AG10803 (cell line): ENCODE measurements at regions not wholly inside any gene's neighbourhood (a gene's known extent, or its start where the extent isn't known, plus 50 kb on each side); places are given as distances from the start of the nearest gene placed in this dataset.

Experiments
- DNase-seq: peaks from one replicate; pipeline ENCODE4 v3.0.0; 2010; ENCODE audit warnings: low read depth
- H3K4me3 ChIP-seq: 2 replicates; pipeline ENCODE4 v1.5.1; 2011; ENCODE audit warnings: mild to moderate bottlenecking, low read length, control low read depth
- TF ChIP-seq, protein P1 (sequence below): conservative IDR thresholded peaks from 2 replicates; pipeline ENCODE4 v1.5.1; 2011; ENCODE audit warnings: mild to moderate bottlenecking, low read length, control low read depth, inconsistent platforms

DNA sequence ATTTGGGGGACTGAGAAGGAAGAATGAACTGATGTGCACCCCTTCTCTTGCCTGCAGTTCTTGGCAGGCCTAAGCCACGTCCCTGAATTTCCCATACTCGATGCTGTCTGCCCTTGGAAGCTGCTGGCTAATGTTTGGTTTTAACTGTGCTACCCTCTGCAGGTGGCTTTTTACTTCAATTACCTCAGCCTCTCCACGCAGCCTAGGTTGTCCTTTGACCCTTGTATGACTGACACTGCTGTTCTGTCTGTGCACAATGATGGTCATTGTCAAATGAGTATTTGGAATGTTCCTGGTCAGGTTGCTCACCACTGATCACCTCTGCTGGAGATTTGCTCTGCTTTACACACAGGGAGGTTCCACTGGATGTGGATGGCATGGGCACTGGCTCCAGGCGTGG lies 137.1 kb downstream of the ZNF518B start:
- no peak for DNase-seq
- TF ChIP-seq, protein P1, sequence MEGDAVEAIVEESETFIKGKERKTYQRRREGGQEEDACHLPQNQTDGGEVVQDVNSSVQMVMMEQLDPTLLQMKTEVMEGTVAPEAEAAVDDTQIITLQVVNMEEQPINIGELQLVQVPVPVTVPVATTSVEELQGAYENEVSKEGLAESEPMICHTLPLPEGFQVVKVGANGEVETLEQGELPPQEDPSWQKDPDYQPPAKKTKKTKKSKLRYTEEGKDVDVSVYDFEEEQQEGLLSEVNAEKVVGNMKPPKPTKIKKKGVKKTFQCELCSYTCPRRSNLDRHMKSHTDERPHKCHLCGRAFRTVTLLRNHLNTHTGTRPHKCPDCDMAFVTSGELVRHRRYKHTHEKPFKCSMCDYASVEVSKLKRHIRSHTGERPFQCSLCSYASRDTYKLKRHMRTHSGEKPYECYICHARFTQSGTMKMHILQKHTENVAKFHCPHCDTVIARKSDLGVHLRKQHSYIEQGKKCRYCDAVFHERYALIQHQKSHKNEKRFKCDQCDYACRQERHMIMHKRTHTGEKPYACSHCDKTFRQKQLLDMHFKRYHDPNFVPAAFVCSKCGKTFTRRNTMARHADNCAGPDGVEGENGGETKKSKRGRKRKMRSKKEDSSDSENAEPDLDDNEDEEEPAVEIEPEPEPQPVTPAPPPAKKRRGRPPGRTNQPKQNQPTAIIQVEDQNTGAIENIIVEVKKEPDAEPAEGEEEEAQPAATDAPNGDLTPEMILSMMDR, result no peak
- H3K4me3 ChIP-seq, result no peak overlapping the region

DNA sequence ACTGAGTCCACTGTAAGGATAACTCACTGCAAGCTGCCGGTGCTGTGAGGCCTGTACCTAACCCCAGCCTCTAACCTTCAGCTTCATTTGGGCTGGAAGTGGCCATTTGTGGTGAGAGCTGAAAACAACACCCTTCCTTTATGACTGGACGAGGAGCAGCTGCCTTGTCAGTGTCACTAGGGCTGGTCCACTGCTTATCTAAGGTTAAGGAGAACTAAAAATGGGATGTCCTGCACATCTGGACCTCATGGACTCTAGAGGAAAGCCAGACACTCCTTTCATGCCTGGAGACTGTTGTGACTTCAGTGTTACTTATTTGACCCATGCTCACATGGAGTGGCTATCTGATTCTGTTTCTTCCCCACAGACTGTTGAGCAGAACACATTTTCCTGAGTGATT lies 139.9 kb downstream of the ZNF518B start:
- no peak overlapping the region for H3K4me3 ChIP-seq
- DNase-seq, result no peak
- TF ChIP-seq, protein P1, result no peak

DNA sequence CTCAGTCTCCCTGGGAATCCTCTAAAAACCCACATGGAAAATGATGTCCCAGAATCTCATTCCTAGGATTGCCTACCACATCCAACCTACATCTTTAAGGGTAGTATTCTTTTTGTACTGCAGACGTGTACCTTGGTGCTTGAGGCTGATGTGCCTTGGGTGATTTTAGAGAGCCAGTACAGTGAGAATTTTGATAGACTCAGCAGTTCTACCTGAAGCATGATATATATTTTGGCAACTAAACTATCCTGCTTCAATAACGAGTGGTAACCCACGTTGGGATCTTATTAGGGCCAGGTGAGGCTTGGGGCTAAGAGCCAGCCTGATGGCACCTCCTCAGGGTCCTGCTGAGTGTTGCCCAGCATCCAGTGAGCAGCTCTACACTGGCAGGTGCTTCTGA lies 140.4 kb downstream of the ZNF518B start:
- no peak for DNase-seq
- TF ChIP-seq, protein P1, result no peak
- H3K4me3 ChIP-seq, result no peak overlapping the region

DNA sequence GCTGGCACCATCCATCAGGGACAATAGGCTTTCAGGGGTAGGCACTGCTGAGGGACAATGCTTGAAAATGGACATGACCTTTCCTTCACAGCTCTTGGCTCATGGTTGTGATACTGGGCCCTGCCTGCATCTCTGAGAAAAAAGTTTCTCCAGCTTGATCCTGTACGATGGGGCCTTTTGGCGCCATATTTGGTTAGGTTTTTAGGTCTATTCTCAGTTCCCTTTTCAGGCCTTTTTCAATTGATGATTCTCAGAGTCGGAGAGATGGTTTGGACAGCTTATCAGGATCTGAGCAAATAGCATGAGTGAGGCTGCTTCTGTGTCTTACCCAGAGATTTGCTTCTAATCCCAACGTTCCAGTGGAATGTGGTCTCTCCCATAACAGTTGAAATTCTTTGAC lies 141.6 kb downstream of the ZNF518B start:
- no peak for DNase-seq
- H3K4me3 ChIP-seq, result no peak overlapping the region
- TF ChIP-seq, protein P1, result no peak

DNA sequence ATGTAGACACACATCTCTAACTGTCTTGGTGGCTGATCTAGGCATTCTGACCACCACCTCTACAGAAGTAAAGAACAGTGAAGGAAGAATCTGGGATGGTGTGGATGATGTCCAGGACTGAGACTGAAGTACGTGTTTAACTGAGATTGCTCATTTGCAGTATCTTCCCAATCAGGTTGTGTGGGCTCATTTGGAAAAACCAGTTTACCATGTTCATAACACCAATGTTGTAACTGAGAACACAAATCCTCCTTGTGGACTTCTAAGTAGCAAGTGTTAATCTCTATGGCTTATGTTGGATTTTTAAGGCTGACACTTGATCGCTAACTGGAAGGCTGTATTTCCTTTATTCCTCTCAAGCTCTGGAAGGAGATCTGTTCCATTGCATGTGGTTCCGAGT lies 144.7 kb downstream of the ZNF518B start:
- no peak for DNase-seq
- no peak overlapping the region for H3K4me3 ChIP-seq
- TF ChIP-seq, protein P1, result no peak

DNA sequence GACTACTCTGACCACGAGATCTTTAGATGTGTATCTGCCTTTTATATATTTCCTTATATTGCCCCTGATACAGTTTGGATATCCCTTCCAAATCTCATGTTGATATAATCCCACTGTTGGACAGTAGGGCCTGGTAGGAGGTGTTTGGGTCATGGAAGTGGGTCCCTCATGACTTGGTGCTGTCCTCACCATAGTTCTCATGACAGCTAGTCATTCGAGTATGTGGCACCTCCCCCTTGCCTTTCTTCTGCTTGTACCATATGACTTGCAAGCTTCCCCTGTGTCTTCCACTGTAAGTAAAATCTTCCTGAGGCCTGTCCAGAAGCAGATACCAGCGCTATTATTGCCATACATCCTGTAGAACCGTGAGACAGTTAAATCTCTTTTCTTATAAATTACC lies 145.3 kb downstream of the ZNF518B start:
- TF ChIP-seq, protein P1, result no peak
- no peak overlapping the region for H3K4me3 ChIP-seq
- no peak for DNase-seq

DNA sequence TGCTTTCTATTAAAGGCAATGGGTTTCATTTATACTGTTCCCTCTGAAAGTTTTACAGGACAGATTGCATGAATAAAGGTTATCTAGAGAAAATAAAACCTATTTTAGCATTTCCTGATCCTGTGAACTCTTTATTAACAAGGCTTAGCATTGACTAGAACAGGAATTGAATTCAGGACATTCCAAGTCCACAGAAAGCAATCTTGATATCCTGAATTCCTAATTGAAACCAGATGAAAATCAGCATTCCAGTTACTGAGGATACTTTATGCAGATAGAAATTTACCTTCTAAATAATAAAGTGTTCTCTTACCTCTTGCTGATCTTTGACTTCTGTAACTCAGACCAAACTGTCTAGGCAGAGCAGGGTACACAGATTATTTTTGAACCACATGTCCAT lies 151.4 kb downstream of the ZNF518B start:
- peak; percentile 66 for DNase-seq
- H3K4me3 ChIP-seq, result no peak overlapping the region
- TF ChIP-seq, protein P1, result no peak
